IMR-90 (cell line): ENCODE measurements at regions not wholly inside any gene's neighbourhood (a gene's known extent, or its start where the extent isn't known, plus 50 kb on each side); places are given as distances from the start of the nearest gene placed in this dataset.

Experiments
- ATAC-seq: fragments of 200-7000 bp; cut with Tn5 transposase; 2 replicates; pipeline ENCODE4 v1.9.1; 2020; ENCODE audit warnings: low read depth, mild to moderate bottlenecking, moderate library complexity
- BruUV-seq: library from RNA; stranded (reverse); fragments of 400-500 nt; replicated peaks from 2 replicates; lab custom pipeline; 2021; lab: Mats Ljungman, UMichigan
- CTCF ChIA-PET: fragments of 300-600 bp; formaldehyde crosslinking; extraction: SDS; loops from one replicate; lab custom pipeline; 2021; ENCODE audit warnings: antibody characterized with exemption; lab: Yijun Ruan, JAX
- POLR2A ChIA-PET: fragments of 300-600 bp; sonication (Branson Sonifier 250); formaldehyde crosslinking; loops from one replicate; lab custom pipeline; 2022; ENCODE audit warnings: antibody characterized with exemption; ENCODE audit not compliant: unreplicated experiment; lab: Charles Lee
- DNase-seq: peaks from one replicate; pipeline ENCODE4 v3.0.0; 2013
- H2AFZ ChIP-seq: replicated peaks from 2 replicates; pipeline ENCODE3; 2013; ENCODE audit warnings: low read length, mild to moderate bottlenecking; ENCODE audit not compliant: poor library complexity
- H2AK5ac ChIP-seq: 2 replicates; pipeline ENCODE4 v1.6.1; 2013; ENCODE audit warnings: low read depth, low read length, inconsistent platforms
- H2AK9ac ChIP-seq: replicated peaks from 2 replicates; pipeline ENCODE3; 2013; ENCODE audit warnings: mild to moderate bottlenecking, low read depth, low read length, moderate library complexity; ENCODE audit not compliant: poor library complexity
- H2BK120ac ChIP-seq: 2 replicates; pipeline ENCODE4 v1.6.1; 2013; ENCODE audit warnings: low read depth, low read length, inconsistent platforms
- H2BK15ac ChIP-seq: 3 replicates; pipeline ENCODE4 v1.6.1; 2013; ENCODE audit warnings: low read depth, low read length, inconsistent platforms
- H2BK20ac ChIP-seq: 2 replicates; pipeline ENCODE4 v1.6.1; 2013; ENCODE audit warnings: low read depth, mild to moderate bottlenecking, inconsistent platforms, low read length, moderate library complexity
- H2BK5ac ChIP-seq: 2 replicates; pipeline ENCODE4 v1.6.1; 2013; ENCODE audit warnings: mild to moderate bottlenecking, low read depth, low read length, inconsistent platforms; ENCODE audit not compliant: poor library complexity, severe bottlenecking
- H3K14ac ChIP-seq: replicated peaks from 2 replicates; pipeline ENCODE4 v1.6.1; 2013; ENCODE audit warnings: low read depth, low read length, inconsistent platforms
- H3K18ac ChIP-seq: 2 replicates; pipeline ENCODE4 v1.6.1; 2013; ENCODE audit warnings: low read depth, low read length, control low read depth
- H3K23ac ChIP-seq: 2 replicates; pipeline ENCODE4 v1.6.1; 2013; ENCODE audit warnings: low read depth, low read length, inconsistent platforms
- H3K27ac ChIP-seq: 2 replicates; pipeline ENCODE4 v1.5.1; 2013; ENCODE audit warnings: mild to moderate bottlenecking, control low read depth, low read length; ENCODE audit not compliant: insufficient read depth
- H3K27me3 ChIP-seq: 2 replicates; pipeline ENCODE4 v1.6.1; 2013; ENCODE audit warnings: low read length; ENCODE audit not compliant: control insufficient read depth, insufficient read depth
- H3K36me3 ChIP-seq: 2 replicates; pipeline ENCODE4 v1.6.1; 2013; ENCODE audit warnings: low read length, mixed read lengths; ENCODE audit not compliant: control insufficient read depth, insufficient read depth
- H3K4ac ChIP-seq: 2 replicates; pipeline ENCODE4 v1.6.1; 2013; ENCODE audit warnings: low read depth, low read length, inconsistent platforms
- H3K4me1 ChIP-seq: 2 replicates; pipeline ENCODE4 v1.6.1; 2013; ENCODE audit warnings: low read length, mixed read lengths; ENCODE audit not compliant: control insufficient read depth, insufficient read depth
- H3K4me2 ChIP-seq: 2 replicates; pipeline ENCODE4 v1.6.1; 2013; ENCODE audit warnings: low read depth, mild to moderate bottlenecking, control low read depth, low read length, moderate library complexity
- H3K4me3 ChIP-seq: 2 replicates; pipeline ENCODE4 v1.5.1; 2013; ENCODE audit warnings: low read depth, mild to moderate bottlenecking, control low read depth, low read length, moderate library complexity; ENCODE audit not compliant: insufficient read depth
- H3K56ac ChIP-seq: 2 replicates; pipeline ENCODE4 v1.6.1; 2013; ENCODE audit warnings: low read length, inconsistent platforms; ENCODE audit not compliant: insufficient read depth; ENCODE audit errors: extremely low read depth
- H3K79me1 ChIP-seq, 2 experiments: 2 replicates each; pipeline ENCODE4 v1.6.1; 2013; ENCODE audit warnings: low read length in 2 of 2, inconsistent platforms in 1 of 2, low read depth in 1 of 2
- H3K9ac ChIP-seq: 2 replicates; pipeline ENCODE4 v1.6.1; 2013; ENCODE audit warnings: low read depth, low read length, control low read depth
- H3K9me1 ChIP-seq: 2 replicates; pipeline ENCODE4 v1.6.1; 2013; ENCODE audit warnings: low read length, inconsistent platforms; ENCODE audit not compliant: insufficient read depth
- H3K9me3 ChIP-seq: 2 replicates; pipeline ENCODE4 v1.6.1; 2013; ENCODE audit warnings: low read length; ENCODE audit not compliant: control insufficient read depth, insufficient read depth
- H4K20me1 ChIP-seq: 2 replicates; pipeline ENCODE4 v1.6.1; 2013; ENCODE audit warnings: low read length, inconsistent platforms; ENCODE audit not compliant: insufficient read depth
- H4K5ac ChIP-seq: 2 replicates; pipeline ENCODE4 v1.6.1; 2013; ENCODE audit warnings: mild to moderate bottlenecking, low read depth, low read length, control low read depth
- H4K8ac ChIP-seq, 2 experiments: 2 replicates each; pipeline ENCODE4 v1.6.1; 2013; ENCODE audit warnings: low read depth in 2 of 2, low read length in 2 of 2, control low read depth in 1 of 2, inconsistent platforms in 1 of 2
- H4K91ac ChIP-seq: 2 replicates; pipeline ENCODE4 v1.6.1; 2013; ENCODE audit warnings: low read depth, low read length, inconsistent platforms; ENCODE audit not compliant: insufficient read depth
- BHLHE40 ChIP-seq: fragments of 150-350 bp; IDR thresholded peaks from 2 replicates; pipeline ENCODE4 v1.6.1; 2016; ENCODE audit warnings: mild to moderate bottlenecking, low read depth, low read length
- CEBPB ChIP-seq: IDR thresholded peaks from 2 replicates; pipeline ENCODE4 v1.6.1; 2012; ENCODE audit warnings: low read depth, low read length, improper control_type of control experiment
- CHD1 ChIP-seq: IDR thresholded peaks from 2 replicates; pipeline ENCODE4 v1.6.1; 2012; ENCODE audit warnings: low read depth, low read length, improper control_type of control experiment
- ELK1 ChIP-seq: fragments of 150-350 bp; IDR thresholded peaks from 2 replicates; pipeline ENCODE4 v1.6.1; 2016; ENCODE audit warnings: low read depth, mild to moderate bottlenecking, low read length, moderate library complexity, borderline replicate concordance
- FOS ChIP-seq: fragments of 150-350 bp; IDR thresholded peaks from 2 replicates; pipeline ENCODE4 v1.6.1; 2016; ENCODE audit warnings: low read depth, low read length
- MAFK ChIP-seq: IDR thresholded peaks from 2 replicates; pipeline ENCODE4 v1.6.1; 2012; ENCODE audit warnings: low read depth, low read length, improper control_type of control experiment
- MAZ ChIP-seq: IDR thresholded peaks from 2 replicates; pipeline ENCODE4 v1.6.1; 2012; ENCODE audit warnings: low read depth, mild to moderate bottlenecking, low read length, improper control_type of control experiment, moderate library complexity, borderline replicate concordance
- MXI1 ChIP-seq: IDR thresholded peaks from 2 replicates; pipeline ENCODE4 v1.6.1; 2012; ENCODE audit warnings: low read depth, mild to moderate bottlenecking, low read length, moderate library complexity, borderline replicate concordance
- NFE2L2 ChIP-seq: fragments of 150-350 bp; IDR thresholded peaks from 2 replicates; pipeline ENCODE4 v1.6.1; 2016; ENCODE audit warnings: low read depth, mild to moderate bottlenecking, low read length
- RCOR1 ChIP-seq: IDR thresholded peaks from 2 replicates; pipeline ENCODE4 v1.6.1; 2012; ENCODE audit warnings: mild to moderate bottlenecking, low read length, improper control_type of control experiment; ENCODE audit not compliant: insufficient replicate concordance
- RFX5 ChIP-seq: IDR thresholded peaks from 2 replicates; pipeline ENCODE4 v1.8.0; 2012; ENCODE audit warnings: low read depth, mild to moderate bottlenecking, low read length, moderate library complexity
- WGBS, 2 experiments: methylation state at CpG; one replicate each; pipeline versions ENCODE4 v1.1.5 to v1.1.7; 2013; ENCODE audit warnings: missing lambda C conversion rate in 2 of 2; ENCODE audit not compliant: insufficient read length in 1 of 2; ENCODE audit errors: extremely low coverage in 2 of 2; 5-methylcytosine and 5-hydroxymethylcytosine counted together
- dilution Hi-C: fragments of 300-500 bp; cut with HindIII; formaldehyde crosslinking; loops from one replicate; pipeline ENCODE4 v1.14.3; 2018; ENCODE audit warnings: low sequenced_read_pairs; ENCODE audit not compliant: unreplicated experiment
- in situ Hi-C: fragments of 300-500 bp; cut with MboI; formaldehyde crosslinking; loops from 3 replicates; pipeline ENCODE4 v1.14.3; 2019; ENCODE audit warnings: low sequenced_read_pairs, inconsistent platforms, mixed read lengths
- intact Hi-C: fragments of 100-400 bp; cut with micrococcal nuclease; formaldehyde crosslinking; loops from 2 replicates; pipeline ENCODE4 v1.10.0; 2022
- TF ChIP-seq, protein P1 (sequence below): conservative IDR thresholded peaks from 2 replicates; pipeline ENCODE4 v1.5.1; 2012; ENCODE audit warnings: mild to moderate bottlenecking, low read depth, low read length, improper control_type of control experiment
- TF ChIP-seq, protein P2 (sequence below): fragments of 150-350 bp; IDR thresholded peaks from 2 replicates; pipeline ENCODE4 v1.6.1; 2017; ENCODE audit warnings: mild to moderate bottlenecking, antibody characterized with exemption, low read length, low read depth

DNA sequence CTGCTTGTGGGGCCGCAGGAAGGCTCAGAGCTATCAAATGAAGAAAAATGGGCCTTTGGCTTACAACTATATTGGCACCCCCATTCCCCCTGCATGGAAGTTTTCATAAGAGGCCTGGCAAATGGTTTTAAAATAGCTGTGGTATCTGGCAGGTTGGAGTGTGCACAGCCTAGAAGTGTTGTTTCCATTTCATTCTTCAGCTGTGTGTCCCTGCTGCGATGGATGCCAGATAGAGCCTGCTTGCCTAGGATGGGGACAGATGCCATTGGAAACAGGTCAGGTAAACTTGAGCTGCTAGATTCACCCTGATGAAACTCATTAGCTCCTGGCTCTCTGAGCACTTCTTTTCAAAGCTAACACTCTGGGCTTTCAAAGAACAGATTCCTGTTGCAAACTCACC is 183.3 kb downstream of the IRX1 start:
- no peaks in the 10 kb centered on the region for H3K9me1 ChIP-seq
- no peak overlapping the region for H2AFZ ChIP-seq
- H4K5ac ChIP-seq, result no peak overlapping the region
- no peak overlapping the region for H4K91ac ChIP-seq
- H3K9me3 ChIP-seq, result peaks cover 28% of the 10 kb centered on the region
- no peak for TF ChIP-seq NFE2L2
- TF ChIP-seq, protein P1, sequence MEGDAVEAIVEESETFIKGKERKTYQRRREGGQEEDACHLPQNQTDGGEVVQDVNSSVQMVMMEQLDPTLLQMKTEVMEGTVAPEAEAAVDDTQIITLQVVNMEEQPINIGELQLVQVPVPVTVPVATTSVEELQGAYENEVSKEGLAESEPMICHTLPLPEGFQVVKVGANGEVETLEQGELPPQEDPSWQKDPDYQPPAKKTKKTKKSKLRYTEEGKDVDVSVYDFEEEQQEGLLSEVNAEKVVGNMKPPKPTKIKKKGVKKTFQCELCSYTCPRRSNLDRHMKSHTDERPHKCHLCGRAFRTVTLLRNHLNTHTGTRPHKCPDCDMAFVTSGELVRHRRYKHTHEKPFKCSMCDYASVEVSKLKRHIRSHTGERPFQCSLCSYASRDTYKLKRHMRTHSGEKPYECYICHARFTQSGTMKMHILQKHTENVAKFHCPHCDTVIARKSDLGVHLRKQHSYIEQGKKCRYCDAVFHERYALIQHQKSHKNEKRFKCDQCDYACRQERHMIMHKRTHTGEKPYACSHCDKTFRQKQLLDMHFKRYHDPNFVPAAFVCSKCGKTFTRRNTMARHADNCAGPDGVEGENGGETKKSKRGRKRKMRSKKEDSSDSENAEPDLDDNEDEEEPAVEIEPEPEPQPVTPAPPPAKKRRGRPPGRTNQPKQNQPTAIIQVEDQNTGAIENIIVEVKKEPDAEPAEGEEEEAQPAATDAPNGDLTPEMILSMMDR, result no peak
- TF ChIP-seq MAZ, result no peak
- no peak for TF ChIP-seq RCOR1
- no peak for TF ChIP-seq FOS
- no peak for TF ChIP-seq MXI1
- TF ChIP-seq RFX5, result no peak
- TF ChIP-seq, protein P2, sequence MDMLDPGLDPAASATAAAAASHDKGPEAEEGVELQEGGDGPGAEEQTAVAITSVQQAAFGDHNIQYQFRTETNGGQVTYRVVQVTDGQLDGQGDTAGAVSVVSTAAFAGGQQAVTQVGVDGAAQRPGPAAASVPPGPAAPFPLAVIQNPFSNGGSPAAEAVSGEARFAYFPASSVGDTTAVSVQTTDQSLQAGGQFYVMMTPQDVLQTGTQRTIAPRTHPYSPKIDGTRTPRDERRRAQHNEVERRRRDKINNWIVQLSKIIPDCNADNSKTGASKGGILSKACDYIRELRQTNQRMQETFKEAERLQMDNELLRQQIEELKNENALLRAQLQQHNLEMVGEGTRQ, result no peak
- TF ChIP-seq CHD1, result no peak
- no peak for TF ChIP-seq BHLHE40
- TF ChIP-seq MAFK, result no peak
- TF ChIP-seq ELK1, result no peak
- no peak for TF ChIP-seq CEBPB
- dilution Hi-C loops (no loop called here), intact Hi-C loops (no loop called here), in situ Hi-C loops (no loop called here)
- no peak overlapping the region for H3K9ac ChIP-seq
- H4K8ac ChIP-seq, result no peak overlapping the region
- no peak overlapping the region for H2BK15ac ChIP-seq
- no peak overlapping the region for H2BK20ac ChIP-seq
- ChIA-PET CTCF (no interaction called here), POLR2A (no interaction called here)
- ATAC-seq, result no peak
- no TSS peak for BruUV-seq
- H3K79me1 ChIP-seq, result no peaks in the 10 kb centered on the region
- H3K27me3 ChIP-seq, result no peaks in the 10 kb centered on the region
- no peak overlapping the region for H3K27ac ChIP-seq
- no peaks in the 10 kb centered on the region for H3K4me1 ChIP-seq
- H3K56ac ChIP-seq, result no peak overlapping the region
- H3K36me3 ChIP-seq, result no peaks in the 10 kb centered on the region
- H4K20me1 ChIP-seq, result no peaks in the 10 kb centered on the region
- H2BK120ac ChIP-seq, result no peak overlapping the region
- no peak overlapping the region for H3K4me3 ChIP-seq
- H2AK5ac ChIP-seq, result no peak overlapping the region
- no CpG with 5 or more reads among the region's 2 CpGs for WGBS, 2 experiments
- H3K14ac ChIP-seq, result no peak overlapping the region
- no peak overlapping the region for H2BK5ac ChIP-seq
- no peak overlapping the region for H2AK9ac ChIP-seq
- H3K18ac ChIP-seq, result no peak overlapping the region
- no peak overlapping the region for H3K23ac ChIP-seq
- H3K4me2 ChIP-seq, result no peak overlapping the region
- H3K4ac ChIP-seq, result no peak overlapping the region
- no peak for DNase-seq
